Erythroblast (primary cell): ENCODE measurements at regions not wholly inside any gene's neighbourhood (a gene's known extent, or its start where the extent isn't known, plus 50 kb on each side); places are given as distances from the start of the nearest gene placed in this dataset.

ENCODE experiments used
- GATA1 ChIP-seq: IDR thresholded peaks from 2 replicates; pipeline ENCODE4 v1.6.1; 2011; ENCODE audit warnings: low read depth, mild to moderate bottlenecking, control low read depth, low read length, moderate library complexity
- POLR2A ChIP-seq: IDR thresholded peaks from 2 replicates; pipeline ENCODE4 v1.6.1; 2011; ENCODE audit warnings: mild to moderate bottlenecking, low read length

DNA sequence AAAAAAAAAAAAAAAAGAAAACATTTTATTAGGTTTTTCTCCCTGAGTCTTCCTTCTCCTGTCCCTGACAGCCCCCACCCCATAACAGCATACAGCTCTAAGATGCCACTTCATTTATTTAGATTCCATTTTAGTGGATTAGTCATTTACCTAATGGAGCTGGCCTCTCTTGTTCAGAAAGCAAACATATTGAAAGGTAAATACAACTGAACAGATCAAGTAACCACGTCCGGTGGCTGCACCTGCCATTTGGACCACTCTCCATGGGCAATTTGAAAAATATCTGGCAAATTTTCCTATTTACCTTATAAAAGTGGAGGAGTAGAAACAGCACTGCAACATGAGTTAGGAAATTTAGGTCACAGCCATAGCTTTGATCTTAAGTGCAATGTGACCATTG, 254.6 kb downstream of the C12orf42 start:
- no peak for TF ChIP-seq POLR2A
- TF ChIP-seq GATA1: no peak
